DND-41 (cell line): ENCODE measurements at regions not wholly inside any gene's neighbourhood (a gene's known extent, or its start where the extent isn't known, plus 50 kb on each side); places are given as distances from the start of the nearest gene placed in this dataset.
"Not testable (repeated sequence)": the region's sequence is repeated elsewhere in the genome, so short reads cannot be mapped to it uniquely, and the experiment has no call there.

Experiments used
- CTCF ChIP-seq: IDR thresholded peaks from 2 replicates; pipeline ENCODE4 v1.5.1; 2012; ENCODE audit warnings: borderline replicate concordance, low read length, moderate library complexity, mild to moderate bottlenecking; ENCODE audit not compliant: poor library complexity, severe bottlenecking; ENCODE audit errors: extremely low read depth
- EZH2 ChIP-seq: IDR thresholded peaks from 3 replicates; pipeline ENCODE4 v1.6.1; 2012; ENCODE audit warnings: borderline replicate concordance, low read depth, mild to moderate bottlenecking, moderate library complexity, low read length, inconsistent platforms; ENCODE audit not compliant: severe bottlenecking

GRCh38 chr3:191927998-191928397 is 467.0 kb downstream of the PYDC2 start:
- not testable (repeated sequence) for TF ChIP-seq CTCF, EZH2
